ENCODE measurements at regions not wholly inside any gene's neighbourhood (a gene's known extent, or its start where the extent isn't known, plus 50 kb on each side); places are given as distances from the start of the nearest gene placed in this dataset.

DNA sequence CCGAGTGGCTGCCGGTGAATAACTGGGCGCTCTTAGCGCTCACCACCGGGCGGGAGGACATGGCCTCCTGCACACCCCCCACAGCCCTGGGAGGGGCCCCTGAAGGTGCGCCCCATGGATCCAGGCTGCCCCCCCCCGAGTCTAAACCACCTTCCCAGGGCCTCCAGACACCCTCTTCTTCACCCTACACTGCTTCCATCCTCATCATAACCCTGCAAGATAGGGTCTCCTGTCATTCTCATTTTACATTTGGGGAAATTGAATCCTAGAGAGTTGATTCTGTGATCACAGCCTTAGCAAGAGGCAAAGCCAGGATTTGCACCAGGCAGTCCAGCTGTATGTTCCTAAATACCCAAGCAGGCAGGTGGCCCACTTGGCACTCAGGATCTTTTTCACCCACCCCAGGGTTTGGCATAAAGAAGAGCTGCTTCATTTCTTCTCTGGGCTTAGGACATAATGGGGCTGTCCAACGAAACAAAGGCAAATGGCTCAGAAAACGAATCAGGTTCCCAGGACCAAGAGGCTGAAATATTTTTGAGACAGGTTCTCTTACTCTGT is 110.8 kb downstream of the PTPRS start (continued):
- no peak for TF ChIP-seq GATA2 (CRISPR knock-in tag; IDR thresholded peaks at IDR 0.05)

GRCh38 chr19:5228932-5229777 is 111.5 kb downstream of the PTPRS start:
- ChIA-PET CTCF (no interaction called here), POLR2A (no interaction called here)
- Histone ChIP-seq H3K4me3 (ENCODE audit: low read depth in 2 of 2, low read length in 1 of 2) (no peak overlapping the region), H3K27ac (ENCODE audit: low read depth in 2 of 2, low read length in 1 of 2) (no peak overlapping the region), H3K4me2 (no peak overlapping the region), H3K27me3 (ENCODE audit: insufficient read depth) (no peaks in the 10 kb centered on the region), H3K36me3 (replicated peaks in 1 of 2; ENCODE audit: control insufficient read depth in 1 of 2, insufficient read depth in 2 of 2, low read length in 1 of 2) (peaks cover 11 to 12% of the 10 kb centered on the region in 2 experiments), H3K79me2 (ENCODE audit: insufficient read depth) (no peaks in the 10 kb centered on the region), H3K9me2 (no peaks in the 10 kb centered on the region), H4K20me1 (ENCODE audit: insufficient read depth) (peaks cover 9% of the 10 kb centered on the region), H3K9ac (no peak overlapping the region), H3F3A (replicated peaks; ENCODE audit: insufficient read depth) (peaks cover 8% of the 10 kb centered on the region), H2AFZ (ENCODE audit: low read depth) (no peak overlapping the region), H3K9me3 (no peaks in the 10 kb centered on the region), H3K4me1 (ENCODE audit: control insufficient read depth in 1 of 2, insufficient read depth in 2 of 2, low read depth in 1 of 2, low read length in 1 of 2) (no peaks in the 10 kb centered on the region)
- TF ChIP-seq FOXJ3 (CRISPR knock-in tag; IDR thresholded peaks at IDR 0.05) (no peak), NFIC (IDR thresholded peaks at IDR 0.05; ENCODE audit: borderline replicate concordance) (no peak), FOXM1 (IDR thresholded peaks at IDR 0.05; ENCODE audit: low read depth) (no peak), USF1 (IDR thresholded peaks at IDR 0.05; ENCODE audit: borderline replicate concordance, low read depth) (no peak)
- 93% methylated on average over 31 of the region's 72 CpGs for WGBS (ENCODE audit: low lambda C conversion rate)
- DNase-seq, result no peak

- no peak overlapping the region for H3K9ac ChIP-seq
- WGBS (ENCODE audit: low lambda C conversion rate), result 90% methylated on average over 4 of the region's 6 CpGs
- no peak overlapping the region for H3K4me2 ChIP-seq
- no peaks in the 10 kb centered on the region for H3K9me2 ChIP-seq
- no peaks in the 10 kb centered on the region for H3K9me3 ChIP-seq
- H3K4me1 ChIP-seq (ENCODE audit: control insufficient read depth in 1 of 2, insufficient read depth in 2 of 2, low read depth in 1 of 2, low read length in 1 of 2), result no peaks in the 10 kb centered on the region
- no peak overlapping the region for H3K27ac ChIP-seq (ENCODE audit: low read depth in 2 of 2, low read length in 1 of 2)
- no peaks in the 10 kb centered on the region for H3K79me2 ChIP-seq (ENCODE audit: insufficient read depth)
- H3K36me3 ChIP-seq (replicated peaks in 1 of 2; ENCODE audit: control insufficient read depth in 1 of 2, insufficient read depth in 2 of 2, low read length in 1 of 2), result peaks cover 11 to 12% of the 10 kb centered on the region in 2 experiments
- no peak overlapping the region for H3K4me3 ChIP-seq (ENCODE audit: low read depth in 2 of 2, low read length in 1 of 2)
- H4K20me1 ChIP-seq (ENCODE audit: insufficient read depth), result peaks cover 7% of the 10 kb centered on the region; the same call in 1 of the 2 replicates
- TF ChIP-seq TEAD4 (IDR thresholded peaks at IDR 0.05; ENCODE audit: borderline replicate concordance, insufficient read depth) (no peak), TCF12 (IDR thresholded peaks at IDR 0.05) (no peak)
- H2AFZ ChIP-seq (ENCODE audit: low read depth), result no peak overlapping the region
- peaks cover 8% of the 10 kb centered on the region for H3F3A ChIP-seq (replicated peaks; ENCODE audit: insufficient read depth)
- ChIA-PET CTCF (no interaction called here), POLR2A (interaction anchor here (0.7 kb wide), 1 partner anchor 17 kb away, joined by 4 read pairs; no protein-coding TSS in a partner anchor)
- DNase-seq, result no peak
- no peaks in the 10 kb centered on the region for H3K27me3 ChIP-seq (ENCODE audit: insufficient read depth)
Measured at GRCh38 chr19:5228490-5228889, 112.1 kb downstream of the PTPRS start.

Measured in SK-N-SH (cell line).